Hepatocyte (in vitro differentiated cells): ENCODE measurements at regions not wholly inside any gene's neighbourhood (a gene's known extent, or its start where the extent isn't known, plus 50 kb on each side); places are given as distances from the start of the nearest gene placed in this dataset.

ENCODE experiments used
- DNase-seq: peaks from one replicate; pipeline ENCODE4 v3.0.0-alpha.2; 2016; ENCODE audit warnings: low spot score
- H2AFZ ChIP-seq: fragments of 200-600 bp; sonication (generic); 2 replicates; pipeline ENCODE4 v1.6.0; 2016; ENCODE audit warnings: antibody characterized with exemption, mild to moderate bottlenecking
- H3K27ac ChIP-seq: fragments of 200-600 bp; sonication (generic); 2 replicates; pipeline ENCODE4 v1.5.1; 2016; ENCODE audit warnings: mild to moderate bottlenecking
- H3K27me3 ChIP-seq: fragments of 200-600 bp; sonication (generic); 2 replicates; pipeline ENCODE4 v1.6.1; 2016
- H3K36me3 ChIP-seq: fragments of 200-600 bp; sonication (generic); replicated peaks from 2 replicates; pipeline ENCODE4 v1.5.1; 2016; ENCODE audit warnings: low read depth; ENCODE audit not compliant: insufficient read depth
- H3K4me1 ChIP-seq: fragments of 200-600 bp; sonication (generic); 2 replicates; pipeline ENCODE4 v1.5.1; 2016; ENCODE audit warnings: mild to moderate bottlenecking, moderate library complexity; ENCODE audit not compliant: insufficient read depth
- H3K4me2 ChIP-seq: fragments of 200-600 bp; sonication (generic); 2 replicates; pipeline ENCODE4 v1.6.0; 2016
- H3K4me3 ChIP-seq: fragments of 200-600 bp; sonication (generic); 2 replicates; pipeline ENCODE4 v1.5.1; 2016; ENCODE audit warnings: mild to moderate bottlenecking
- H3K79me2 ChIP-seq: fragments of 200-600 bp; sonication (generic); 2 replicates; pipeline ENCODE4 v1.6.0; 2017; ENCODE audit warnings: mild to moderate bottlenecking
- H3K9me2 ChIP-seq: fragments of 200-600 bp; sonication (generic); replicated peaks from 2 replicates; pipeline ENCODE4 v1.6.0; 2017; ENCODE audit warnings: mild to moderate bottlenecking; ENCODE audit not compliant: insufficient read depth
- H3K9me3 ChIP-seq: fragments of 200-600 bp; sonication (generic); 2 replicates; pipeline ENCODE4 v1.5.1; 2016; ENCODE audit warnings: low read depth, mild to moderate bottlenecking
- H4K20me1 ChIP-seq: fragments of 200-600 bp; sonication (generic); 2 replicates; pipeline ENCODE4 v1.6.0; 2016; ENCODE audit warnings: mild to moderate bottlenecking; ENCODE audit not compliant: insufficient read depth, poor library complexity, severe bottlenecking
- EZH2 ChIP-seq: fragments of 200-600 bp; sonication (generic); IDR thresholded peaks from 2 replicates; pipeline ENCODE4 v1.6.1; 2016; ENCODE audit warnings: antibody characterized with exemption, mild to moderate bottlenecking, borderline replicate concordance
- EZH2phosphoT487 ChIP-seq: fragments of 200-600 bp; sonication (generic); IDR thresholded peaks from one replicate; pipeline ENCODE4 v1.6.1; 2018; ENCODE audit warnings: antibody characterized with exemption, mild to moderate bottlenecking, low read depth, moderate library complexity; ENCODE audit not compliant: unreplicated experiment, severe bottlenecking
- WGBS: methylation state at CpG from one replicate; pipeline ENCODE4 v1.1.6; 2016; ENCODE audit warnings: low lambda C conversion rate; ENCODE audit errors: missing lambda C conversion rate; 5-methylcytosine and 5-hydroxymethylcytosine counted together
- TF ChIP-seq, protein P1 (sequence below): fragments of 200-600 bp; sonication (generic); IDR thresholded peaks from 2 replicates; pipeline ENCODE4 v1.5.1; 2016; ENCODE audit warnings: antibody characterized with exemption, mild to moderate bottlenecking; ENCODE audit not compliant: poor library complexity

DNA sequence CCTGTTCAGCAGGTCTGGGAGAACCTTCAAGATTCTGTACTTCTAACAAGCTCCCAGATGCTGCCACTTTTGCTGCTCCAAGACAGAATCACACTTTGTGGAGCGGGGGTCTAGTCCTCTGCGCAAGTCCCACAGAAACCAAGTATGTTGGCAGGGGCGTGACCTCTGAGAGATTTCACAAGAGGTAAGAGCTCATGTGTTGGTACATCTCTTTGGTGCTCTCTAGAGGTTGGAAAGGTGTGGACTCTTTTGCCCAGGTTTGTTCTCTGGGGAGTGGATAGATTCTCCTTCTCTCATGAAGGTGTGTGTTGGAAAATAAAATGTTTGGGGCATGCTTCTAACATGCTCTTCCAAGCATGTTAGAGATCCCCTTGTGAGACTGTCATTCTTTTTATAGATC, 340.9 kb upstream of the IRAK1BP1 start:
- WGBS = 72% methylated on average over 3 of the region's 3 CpGs
- H4K20me1 ChIP-seq = no peaks in the 10 kb centered on the region
- H2AFZ ChIP-seq = no peak overlapping the region

DNA sequence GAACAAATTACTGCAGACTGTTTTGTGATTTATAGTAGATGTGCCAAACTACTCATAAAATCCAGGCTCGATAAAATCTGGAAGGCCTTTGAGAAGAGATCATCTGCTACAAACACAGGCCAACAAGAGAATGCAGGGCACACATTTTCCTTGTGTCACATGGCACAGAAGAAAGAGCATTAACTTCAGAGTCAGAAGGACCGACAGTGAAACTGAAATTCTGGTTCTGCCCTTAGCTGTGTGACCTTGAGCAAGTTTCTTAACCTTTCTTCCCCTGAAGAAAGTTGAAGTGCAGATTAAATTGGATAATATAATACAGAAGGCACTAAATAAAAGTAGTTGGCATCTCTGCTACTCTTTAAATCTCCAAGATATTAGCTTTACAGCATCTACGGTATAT, 338.4 kb upstream of the IRAK1BP1 start:
- H3K27me3 ChIP-seq = no peaks in the 10 kb centered on the region
- H4K20me1 ChIP-seq = no peaks in the 10 kb centered on the region
- TF ChIP-seq EZH2phosphoT487 (no peak), EZH2 (no peak)
- TF ChIP-seq, protein P1, sequence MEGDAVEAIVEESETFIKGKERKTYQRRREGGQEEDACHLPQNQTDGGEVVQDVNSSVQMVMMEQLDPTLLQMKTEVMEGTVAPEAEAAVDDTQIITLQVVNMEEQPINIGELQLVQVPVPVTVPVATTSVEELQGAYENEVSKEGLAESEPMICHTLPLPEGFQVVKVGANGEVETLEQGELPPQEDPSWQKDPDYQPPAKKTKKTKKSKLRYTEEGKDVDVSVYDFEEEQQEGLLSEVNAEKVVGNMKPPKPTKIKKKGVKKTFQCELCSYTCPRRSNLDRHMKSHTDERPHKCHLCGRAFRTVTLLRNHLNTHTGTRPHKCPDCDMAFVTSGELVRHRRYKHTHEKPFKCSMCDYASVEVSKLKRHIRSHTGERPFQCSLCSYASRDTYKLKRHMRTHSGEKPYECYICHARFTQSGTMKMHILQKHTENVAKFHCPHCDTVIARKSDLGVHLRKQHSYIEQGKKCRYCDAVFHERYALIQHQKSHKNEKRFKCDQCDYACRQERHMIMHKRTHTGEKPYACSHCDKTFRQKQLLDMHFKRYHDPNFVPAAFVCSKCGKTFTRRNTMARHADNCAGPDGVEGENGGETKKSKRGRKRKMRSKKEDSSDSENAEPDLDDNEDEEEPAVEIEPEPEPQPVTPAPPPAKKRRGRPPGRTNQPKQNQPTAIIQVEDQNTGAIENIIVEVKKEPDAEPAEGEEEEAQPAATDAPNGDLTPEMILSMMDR = no peak
- H2AFZ ChIP-seq = no peak overlapping the region
- no peaks in the 10 kb centered on the region for H3K36me3 ChIP-seq
- no peaks in the 10 kb centered on the region for H3K9me3 ChIP-seq
- 77% methylated on average over 3 of the region's 3 CpGs for whole genome bisulfite sequencing
- no peaks in the 10 kb centered on the region for H3K4me1 ChIP-seq
- no peaks in the 10 kb centered on the region for H3K79me2 ChIP-seq
- H3K27ac ChIP-seq = no peak overlapping the region
- no peak overlapping the region for H3K4me2 ChIP-seq
- no peak overlapping the region for H3K4me3 ChIP-seq
- no peak for DNase-seq
- H3K9me2 ChIP-seq = no peaks in the 10 kb centered on the region

More for the DNA sequence above, 340.9 kb upstream of the IRAK1BP1 start:
- no peaks in the 10 kb centered on the region for H3K4me1 ChIP-seq
- H3K36me3 ChIP-seq = no peaks in the 10 kb centered on the region
- H3K4me2 ChIP-seq = no peak overlapping the region
- H3K9me2 ChIP-seq = no peaks in the 10 kb centered on the region
- H3K79me2 ChIP-seq = no peaks in the 10 kb centered on the region
- DNase-seq = peak; percentile 5
- no peaks in the 10 kb centered on the region for H3K9me3 ChIP-seq
- no peaks in the 10 kb centered on the region for H3K27me3 ChIP-seq
- no peak overlapping the region for H3K27ac ChIP-seq
- H3K4me3 ChIP-seq = no peak overlapping the region
- TF ChIP-seq, protein P1 = no peak
- TF ChIP-seq EZH2phosphoT487 (no peak), EZH2 (no peak)

DNA sequence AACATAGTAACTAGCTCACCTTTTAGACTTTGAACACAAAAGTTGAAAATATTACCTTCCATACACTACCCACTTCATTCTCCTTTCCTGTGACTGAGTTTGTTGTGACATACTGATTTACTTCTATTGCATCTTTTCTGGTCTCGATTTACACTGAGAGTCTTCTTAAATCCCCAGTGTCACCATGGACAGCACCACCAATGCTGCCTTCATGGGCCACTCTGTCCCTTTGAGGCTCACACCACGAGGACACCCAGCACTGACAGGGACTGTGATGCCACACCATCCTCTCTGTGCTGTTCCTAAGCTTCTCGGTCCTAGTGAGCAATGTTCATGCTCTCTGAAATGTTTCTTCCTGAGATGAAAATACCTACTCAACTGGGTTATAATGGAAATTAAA, 337.1 kb upstream of the IRAK1BP1 start:
- Histone ChIP-seq H3K9me3 (no peaks in the 10 kb centered on the region), H3K4me3 (no peak overlapping the region), H3K27ac (no peak overlapping the region), H3K9me2 (no peaks in the 10 kb centered on the region), H3K79me2 (no peaks in the 10 kb centered on the region), H3K4me2 (no peak overlapping the region), H3K36me3 (no peaks in the 10 kb centered on the region), H4K20me1 (no peaks in the 10 kb centered on the region), H2AFZ (no peak overlapping the region), H3K4me1 (no peaks in the 10 kb centered on the region), H3K27me3 (no peaks in the 10 kb centered on the region)
- TF ChIP-seq, protein P1 = no peak
- no peak for TF ChIP-seq EZH2
- TF ChIP-seq EZH2phosphoT487 = no peak
- 63% methylated on average over 3 of the region's 3 CpGs for WGBS
- no peak for DNase-seq

DNA sequence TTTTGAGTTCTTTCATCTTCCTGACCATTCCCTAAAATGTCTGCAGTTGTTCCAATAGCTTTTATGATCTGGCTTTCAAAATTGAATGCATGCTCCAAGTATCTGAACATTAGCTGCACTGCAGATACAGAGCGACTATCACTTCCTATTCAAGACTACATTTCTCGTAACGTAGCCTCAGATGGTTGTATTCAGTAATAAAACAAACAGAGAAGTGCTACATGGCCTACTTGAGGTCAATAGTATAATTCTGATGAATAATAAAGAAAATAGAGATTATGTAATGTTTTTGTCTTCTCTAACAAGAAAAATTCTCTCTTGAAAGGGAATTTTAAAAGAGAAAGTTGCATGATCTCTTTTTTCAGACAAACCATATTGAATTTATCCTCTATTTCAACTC, 333.9 kb upstream of the IRAK1BP1 start:
- WGBS = 93% methylated on average over 3 of the region's 3 CpGs
- Histone ChIP-seq H3K27ac (no peak overlapping the region), H2AFZ (no peak overlapping the region), H3K36me3 (no peaks in the 10 kb centered on the region), H3K4me1 (no peaks in the 10 kb centered on the region), H3K79me2 (no peaks in the 10 kb centered on the region), H4K20me1 (no peaks in the 10 kb centered on the region), H3K9me2 (no peaks in the 10 kb centered on the region), H3K27me3 (no peaks in the 10 kb centered on the region), H3K4me3 (no peak overlapping the region), H3K9me3 (no peaks in the 10 kb centered on the region), H3K4me2 (no peak overlapping the region)
- TF ChIP-seq EZH2phosphoT487 = no peak
- no peak for TF ChIP-seq EZH2
- TF ChIP-seq, protein P1 = no peak
- no peak for DNase-seq
